GM10248 (cell line): ENCODE measurements at regions not wholly inside any gene's neighbourhood (a gene's known extent, or its start where the extent isn't known, plus 50 kb on each side); places are given as distances from the start of the nearest gene placed in this dataset.

Experiments
- CTCF ChIA-PET: fragments of 300-600 bp; sonication (Branson Sonifier 250); formaldehyde crosslinking; extraction: SDS; loops from one replicate; lab custom pipeline; 2021; ENCODE audit warnings: antibody characterized with exemption; lab: Yijun Ruan, JAX
- POLR2A ChIA-PET: fragments of 350-650 bp; sonication (Branson Sonifier 250); formaldehyde crosslinking; extraction: SDS; loops from one replicate; lab custom pipeline; 2020; ENCODE audit warnings: antibody characterized with exemption; lab: Yijun Ruan, JAX
- DNase-seq: peaks from one replicate; pipeline ENCODE4 v3.0.0; 2012; ENCODE audit errors: extremely low spot score
- TF ChIP-seq, protein P1 (sequence below): IDR thresholded peaks from 2 replicates; pipeline ENCODE4 v1.5.1; 2012; ENCODE audit warnings: mild to moderate bottlenecking, low read depth; ENCODE audit errors: extremely low read depth, missing control alignments, control extremely low read depth

DNA sequence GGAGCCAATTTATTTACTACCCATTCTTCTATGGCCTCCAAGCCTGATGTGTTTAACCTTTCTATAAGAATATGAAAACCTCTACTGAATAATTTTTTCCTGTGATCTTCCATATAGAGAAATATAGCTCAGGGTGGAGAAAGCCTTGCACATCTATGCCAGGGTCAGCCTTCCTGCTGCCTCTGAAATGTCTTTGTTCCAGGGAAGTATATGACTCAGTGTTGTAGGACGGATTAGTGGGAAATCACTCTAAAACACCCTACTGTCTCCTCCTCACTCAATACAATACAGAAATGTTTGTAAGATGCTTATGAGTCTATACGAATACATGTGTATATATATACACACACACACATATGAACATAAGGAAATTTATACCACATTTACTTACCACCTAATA, 1044.9 kb downstream of the BRINP3 start:
- TF ChIP-seq, protein P1, sequence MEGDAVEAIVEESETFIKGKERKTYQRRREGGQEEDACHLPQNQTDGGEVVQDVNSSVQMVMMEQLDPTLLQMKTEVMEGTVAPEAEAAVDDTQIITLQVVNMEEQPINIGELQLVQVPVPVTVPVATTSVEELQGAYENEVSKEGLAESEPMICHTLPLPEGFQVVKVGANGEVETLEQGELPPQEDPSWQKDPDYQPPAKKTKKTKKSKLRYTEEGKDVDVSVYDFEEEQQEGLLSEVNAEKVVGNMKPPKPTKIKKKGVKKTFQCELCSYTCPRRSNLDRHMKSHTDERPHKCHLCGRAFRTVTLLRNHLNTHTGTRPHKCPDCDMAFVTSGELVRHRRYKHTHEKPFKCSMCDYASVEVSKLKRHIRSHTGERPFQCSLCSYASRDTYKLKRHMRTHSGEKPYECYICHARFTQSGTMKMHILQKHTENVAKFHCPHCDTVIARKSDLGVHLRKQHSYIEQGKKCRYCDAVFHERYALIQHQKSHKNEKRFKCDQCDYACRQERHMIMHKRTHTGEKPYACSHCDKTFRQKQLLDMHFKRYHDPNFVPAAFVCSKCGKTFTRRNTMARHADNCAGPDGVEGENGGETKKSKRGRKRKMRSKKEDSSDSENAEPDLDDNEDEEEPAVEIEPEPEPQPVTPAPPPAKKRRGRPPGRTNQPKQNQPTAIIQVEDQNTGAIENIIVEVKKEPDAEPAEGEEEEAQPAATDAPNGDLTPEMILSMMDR = no peak
- POLR2A ChIA-PET = no interaction called here
- CTCF ChIA-PET = interaction anchor here (0.6 kb wide), 1 partner anchor 8 kb away, joined by 4 read pairs; no protein-coding TSS in a partner anchor
- no peak for DNase-seq

DNA sequence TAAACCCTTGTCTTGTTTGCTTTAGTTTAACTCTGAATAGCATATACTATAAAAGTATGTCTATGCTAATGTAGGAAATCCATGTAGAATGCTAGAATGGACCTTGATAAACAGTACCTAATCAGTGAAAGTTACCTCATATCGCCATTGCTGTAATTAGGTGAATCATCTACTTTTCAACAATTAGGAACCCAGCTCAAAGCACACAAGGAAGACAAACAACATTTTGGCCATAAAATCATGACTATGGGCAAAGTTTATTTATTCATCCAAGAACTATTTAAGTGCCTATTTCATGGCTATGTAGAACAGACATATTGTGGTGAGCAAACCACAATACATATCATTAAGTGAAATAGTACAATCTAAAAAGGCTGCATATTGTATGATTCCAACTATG, 1043.2 kb downstream of the BRINP3 start:
- TF ChIP-seq, protein P1 = no peak
- ChIA-PET CTCF (no interaction called here), POLR2A (no interaction called here)
- DNase-seq = no peak

DNA sequence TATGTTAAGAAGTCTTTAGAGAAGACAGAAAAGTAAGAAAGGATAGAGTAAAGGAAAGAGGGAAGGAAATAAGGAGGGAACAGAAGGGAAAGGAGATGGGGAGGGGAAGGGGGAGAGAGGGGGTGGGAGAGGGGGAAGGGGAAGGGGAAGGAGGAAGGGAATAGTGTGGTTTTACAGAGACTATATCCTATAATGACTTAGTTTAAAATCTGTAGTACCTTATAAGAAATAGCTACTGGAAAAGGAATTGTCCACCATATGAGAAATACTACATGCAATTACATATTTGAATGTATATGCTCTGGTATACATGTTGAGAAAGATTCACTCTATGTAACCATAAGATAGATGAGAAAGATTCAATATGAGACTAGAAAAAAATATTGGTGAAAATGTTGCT, 1042.3 kb downstream of the BRINP3 start:
- ChIA-PET CTCF (no interaction called here), POLR2A (no interaction called here)
- TF ChIP-seq, protein P1 = no peak
- DNase-seq = no peak

DNA sequence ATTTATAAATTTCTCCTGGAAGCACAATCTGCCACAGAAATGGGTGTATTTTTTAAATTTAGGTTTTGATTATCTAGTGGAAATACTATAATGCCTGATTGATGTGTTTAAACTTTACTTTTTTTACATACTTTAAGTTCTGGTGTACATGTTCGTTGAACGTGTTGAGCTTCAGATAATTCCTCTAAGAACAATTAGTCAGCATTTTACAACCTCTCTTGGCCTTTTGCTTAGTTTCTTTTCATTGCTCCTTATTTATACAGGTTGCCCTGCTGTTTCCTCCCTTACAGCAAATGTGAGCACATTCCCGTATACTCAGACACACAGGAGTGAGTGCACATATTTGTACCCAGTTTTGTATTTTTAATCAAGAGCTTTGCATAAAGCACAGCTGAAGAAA, 1038.9 kb downstream of the BRINP3 start:
- ChIA-PET CTCF (interaction anchor here (1.9 kb wide), 1 partner anchor 10 kb away, joined by 6 read pairs; no protein-coding TSS in a partner anchor), POLR2A (no interaction called here)
- no peak for DNase-seq
- TF ChIP-seq, protein P1 = no peak

DNA sequence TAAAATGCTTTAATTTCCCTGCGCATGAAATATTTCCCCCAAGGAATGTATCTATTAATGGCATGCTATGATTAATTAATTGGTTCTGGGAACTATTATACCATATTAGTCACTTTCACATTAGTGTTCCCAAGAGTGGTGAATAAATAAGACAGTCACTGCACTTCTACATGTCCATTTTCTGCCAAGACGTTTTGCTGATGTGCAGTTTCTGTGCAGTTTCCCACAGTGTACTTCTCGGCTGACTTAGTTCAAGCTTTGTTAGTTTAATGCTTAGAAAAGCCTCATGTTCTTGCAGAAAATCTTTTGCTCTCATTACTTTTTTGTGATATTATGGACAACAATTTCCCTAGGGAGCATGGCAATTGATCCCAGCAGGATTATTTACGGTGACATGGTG, 1014.5 kb downstream of the BRINP3 start:
- CTCF ChIA-PET = interaction anchor here (1.8 kb wide), 1 partner anchor 33 kb away, joined by 7 read pairs; no protein-coding TSS in a partner anchor
- TF ChIP-seq, protein P1 = no peak
- POLR2A ChIA-PET = no interaction called here
- no peak for DNase-seq

DNA sequence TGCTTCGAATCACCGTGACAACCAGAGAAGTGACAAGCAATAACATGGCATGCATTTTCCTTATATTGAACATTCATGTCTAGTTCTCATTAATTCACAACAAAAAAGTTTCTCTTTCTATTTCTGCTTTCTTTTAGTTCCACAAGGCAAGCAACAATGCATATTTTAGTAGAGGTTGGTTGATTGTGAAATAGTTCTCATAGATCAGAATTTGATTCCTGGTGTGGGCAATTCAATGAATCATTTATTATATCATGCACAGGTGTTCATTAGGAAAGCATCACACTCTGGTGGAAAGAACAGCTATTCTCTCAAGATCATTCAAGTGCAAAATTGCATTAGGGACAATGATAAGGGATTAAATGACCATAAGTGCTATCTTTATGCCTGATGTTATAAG, 980.9 kb downstream of the BRINP3 start:
- TF ChIP-seq, protein P1 = no peak
- ChIA-PET POLR2A (no interaction called here), CTCF (no interaction called here)
- DNase-seq = no peak
